ENCODE measurements at regions not wholly inside any gene's neighbourhood (a gene's known extent, or its start where the extent isn't known, plus 50 kb on each side); places are given as distances from the start of the nearest gene placed in this dataset.

DNA sequence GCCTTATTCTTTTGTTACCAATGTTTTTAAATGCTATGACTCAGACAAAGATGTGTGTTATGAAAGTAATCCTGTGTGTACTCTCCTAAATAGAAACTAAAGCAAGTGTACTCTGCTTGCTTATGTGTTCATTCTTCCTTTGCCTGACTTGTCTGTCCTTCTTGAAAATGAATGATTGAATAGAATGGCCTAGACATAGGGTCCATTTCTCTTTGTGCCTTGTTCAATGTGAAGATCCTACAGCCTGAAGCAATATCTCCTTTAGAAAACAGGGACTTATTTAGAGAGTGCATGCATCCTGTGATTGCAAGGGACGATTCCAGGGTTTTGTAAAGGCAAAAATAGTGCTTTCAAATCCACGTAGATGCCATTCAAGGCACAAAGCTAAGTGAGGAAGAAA, 343.6 kb upstream of the TACR3 start:
- intact Hi-C loops (cut with DNase I) = no loop called here
- Histone ChIP-seq H3K4me1 (no peaks in the 10 kb centered on the region), H3K4me3 (no peak overlapping the region), H3K27me3 (no peaks in the 10 kb centered on the region), H3K36me3 (no peaks in the 10 kb centered on the region), H3K27ac (no peak overlapping the region), H3K9me3 (no peaks in the 10 kb centered on the region)
- DNase-seq (ENCODE audit: extremely low spot score in 2 of 2) = no peak
- TF ChIP-seq POLR2A (IDR thresholded peaks at IDR 0.05) (no peak), CTCF (IDR thresholded peaks at IDR 0.05) (no peak), POLR2AphosphoS5 (IDR thresholded peaks at IDR 0.05; ENCODE audit: insufficient read depth in 1 of 2, low read depth in 1 of 2) (no peak)

GRCh38 chr4:104044369-104044768, 324.6 kb upstream of the TACR3 start:
- no peaks in the 10 kb centered on the region for H3K4me1 ChIP-seq
- H3K36me3 ChIP-seq = no peaks in the 10 kb centered on the region
- intact Hi-C loops (cut with DNase I) = no loop called here
- no peak overlapping the region for H3K27ac ChIP-seq
- no peaks in the 10 kb centered on the region for H3K27me3 ChIP-seq
- H3K4me3 ChIP-seq = no peak overlapping the region
- TF ChIP-seq POLR2A (IDR thresholded peaks at IDR 0.05) = no peak
- no peak for TF ChIP-seq POLR2AphosphoS5 (IDR thresholded peaks at IDR 0.05; ENCODE audit: insufficient read depth in 1 of 2, low read depth in 1 of 2)
- no peak for TF ChIP-seq CTCF (IDR thresholded peaks at IDR 0.05)
- DNase-seq (ENCODE audit: extremely low spot score in 2 of 2) = no peak
- no peaks in the 10 kb centered on the region for H3K9me3 ChIP-seq

DNA sequence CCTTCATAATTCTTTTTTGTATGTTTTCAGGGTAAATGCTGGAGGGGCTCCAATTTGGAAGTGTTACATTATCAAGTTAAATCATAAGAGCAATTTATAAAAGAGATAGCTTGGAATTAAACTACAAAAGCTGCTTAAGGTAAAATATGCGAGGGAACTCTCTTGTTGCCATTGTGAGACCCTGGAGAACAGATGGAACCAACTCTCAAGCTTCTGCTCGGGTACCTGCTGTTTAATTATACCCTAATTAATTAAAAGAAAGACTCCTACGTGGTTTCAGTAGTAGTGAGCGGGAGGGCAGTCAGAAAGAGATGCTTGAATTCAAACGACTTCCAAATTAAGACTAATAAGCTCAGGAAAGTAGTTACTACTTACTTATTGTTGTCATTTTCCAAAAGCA, 313.1 kb upstream of the TACR3 start:
- no peaks in the 10 kb centered on the region for H3K9me3 ChIP-seq
- intact Hi-C loops (cut with DNase I) = no loop called here
- TF ChIP-seq POLR2AphosphoS5 (IDR thresholded peaks at IDR 0.05; ENCODE audit: insufficient read depth in 1 of 2, low read depth in 1 of 2) = no peak
- no peak for TF ChIP-seq POLR2A (IDR thresholded peaks at IDR 0.05)
- TF ChIP-seq CTCF (IDR thresholded peaks at IDR 0.05) = no peak
- H3K36me3 ChIP-seq = no peaks in the 10 kb centered on the region
- no peak for DNase-seq (ENCODE audit: extremely low spot score in 2 of 2)
- H3K4me1 ChIP-seq = no peaks in the 10 kb centered on the region
- H3K27me3 ChIP-seq = no peaks in the 10 kb centered on the region
- no peak overlapping the region for H3K27ac ChIP-seq
- no peak overlapping the region for H3K4me3 ChIP-seq

- no peak overlapping the region for H3K4me3 ChIP-seq
- H3K27me3 ChIP-seq = no peaks in the 10 kb centered on the region
- TF ChIP-seq POLR2AphosphoS5 (IDR thresholded peaks at IDR 0.05; ENCODE audit: insufficient read depth in 1 of 2, low read depth in 1 of 2) (no peak), CTCF (IDR thresholded peaks at IDR 0.05) (no peak), POLR2A (IDR thresholded peaks at IDR 0.05) (no peak)
- H3K27ac ChIP-seq = no peak overlapping the region
- no peak for DNase-seq (ENCODE audit: extremely low spot score in 2 of 2)
- intact Hi-C loops (cut with DNase I) = no loop called here
- no peaks in the 10 kb centered on the region for H3K4me1 ChIP-seq
- no peaks in the 10 kb centered on the region for H3K9me3 ChIP-seq
- no peaks in the 10 kb centered on the region for H3K36me3 ChIP-seq
These were observed 305.5 kb upstream of the TACR3 start for GRCh38 chr4:104025251-104025650.

GRCh38 chr4:104022831-104023230, 303.0 kb upstream of the TACR3 start:
- intact Hi-C loops (cut with DNase I) = no loop called here
- TF ChIP-seq CTCF (IDR thresholded peaks at IDR 0.05) (no peak), POLR2AphosphoS5 (IDR thresholded peaks at IDR 0.05; ENCODE audit: insufficient read depth in 1 of 2, low read depth in 1 of 2) (no peak), POLR2A (IDR thresholded peaks at IDR 0.05) (no peak)

More at GRCh38 chr4:104022831-104023230, 303.0 kb upstream of the TACR3 start:
- Histone ChIP-seq H3K27me3 (no peaks in the 10 kb centered on the region), H3K4me3 (no peak overlapping the region), H3K4me1 (no peaks in the 10 kb centered on the region), H3K36me3 (no peaks in the 10 kb centered on the region), H3K27ac (no peak overlapping the region), H3K9me3 (no peaks in the 10 kb centered on the region)
- no peak for DNase-seq (ENCODE audit: extremely low spot score in 2 of 2)
